HAP-1 (cell line): ENCODE measurements at regions not wholly inside any gene's neighbourhood (a gene's known extent, or its start where the extent isn't known, plus 50 kb on each side); places are given as distances from the start of the nearest gene placed in this dataset.
"Not testable (repeated sequence)": the region's sequence is repeated elsewhere in the genome, so short reads cannot be mapped to it uniquely, and the experiment has no call there.

Source experiments
- DNase-seq, 2 experiments: peaks; one replicate each; pipeline ENCODE4 v3.0.0-alpha.2; 2016 to 2020; ENCODE audit warnings: low spot score in 2 of 2
- H3K27me3 ChIP-seq: fragments of 250-450 bp; sonication (Bioruptor Pico); 2 replicates; pipeline ENCODE4 v1.5.1; 2020; ENCODE audit warnings: low read depth, mild to moderate bottlenecking, moderate library complexity
- H3K36me3 ChIP-seq: fragments of 250-450 bp; sonication (Bioruptor Pico); replicated peaks from 2 replicates; pipeline ENCODE4 v1.5.1; 2020; ENCODE audit warnings: mild to moderate bottlenecking
- H3K4me1 ChIP-seq: fragments of 250-450 bp; sonication (Bioruptor Pico); 2 replicates; pipeline ENCODE4 v1.5.1; 2020; ENCODE audit warnings: mild to moderate bottlenecking
- H3K4me3 ChIP-seq: fragments of 250-450 bp; sonication (Bioruptor Pico); 2 replicates; pipeline ENCODE4 v1.5.1; 2020; ENCODE audit warnings: mild to moderate bottlenecking, moderate library complexity
- H3K9me3 ChIP-seq: fragments of 250-450 bp; sonication (Bioruptor Pico); 2 replicates; pipeline ENCODE4 v1.5.1; 2020; ENCODE audit warnings: mild to moderate bottlenecking, moderate library complexity
- in situ Hi-C: fragments of 300-500 bp; cut with MboI; formaldehyde crosslinking; loops from 3 replicates; pipeline ENCODE4 v1.14.3; 2020; ENCODE audit warnings: low sequenced_read_pairs, inconsistent platforms, mixed read lengths

DNA sequence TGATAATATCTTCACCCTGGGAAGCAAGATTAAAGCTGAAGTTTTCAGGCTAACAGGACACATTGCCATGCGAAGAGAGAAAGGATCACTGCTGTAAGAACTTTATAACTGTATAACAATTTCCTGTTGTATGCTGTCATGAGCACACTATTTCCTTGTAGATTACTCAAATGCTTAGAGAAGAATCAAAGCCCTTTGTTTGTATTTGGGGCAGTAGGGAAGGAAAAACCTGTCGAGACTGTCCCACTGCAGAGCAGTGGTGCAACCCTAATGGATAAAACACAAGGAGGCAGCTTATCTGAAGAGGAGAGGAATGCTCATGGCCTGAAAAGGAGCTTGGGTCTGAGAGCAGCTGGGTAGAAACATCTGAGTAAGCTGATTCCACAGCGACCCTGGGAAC, 327.7 kb upstream of the NPSR1 start:
- H3K27me3 ChIP-seq: no peaks in the 10 kb centered on the region
- no peaks in the 10 kb centered on the region for H3K36me3 ChIP-seq
- H3K4me3 ChIP-seq: no peak overlapping the region
- DNase-seq: no peak
- H3K4me1 ChIP-seq: no peaks in the 10 kb centered on the region
- no peaks in the 10 kb centered on the region for H3K9me3 ChIP-seq
- in situ Hi-C loops: no loop called here

DNA sequence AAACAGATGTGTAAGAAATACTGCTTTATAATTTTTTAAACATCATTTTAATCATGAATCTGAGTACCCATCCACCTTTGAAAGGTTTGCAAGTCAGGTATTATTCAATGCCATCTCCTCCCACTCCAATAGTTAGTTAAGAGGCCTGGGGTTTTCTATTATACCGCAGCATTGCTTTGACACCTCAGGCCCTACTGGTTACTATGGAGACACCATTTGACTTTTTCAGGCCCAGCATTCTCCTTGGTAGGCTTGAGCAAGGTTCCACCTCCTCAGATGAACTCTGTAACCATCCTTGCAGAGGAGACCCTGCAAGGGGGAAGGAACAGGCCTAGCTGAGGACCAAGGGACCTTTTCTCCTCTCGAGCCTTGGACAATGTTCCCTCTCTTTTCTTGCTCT, 326.9 kb upstream of the NPSR1 start:
- DNase-seq: no peak
- H3K27me3 ChIP-seq: no peaks in the 10 kb centered on the region
- H3K4me3 ChIP-seq: no peak overlapping the region
- H3K36me3 ChIP-seq: no peaks in the 10 kb centered on the region
- no peaks in the 10 kb centered on the region for H3K4me1 ChIP-seq
- in situ Hi-C loops: no loop called here
- H3K9me3 ChIP-seq: no peaks in the 10 kb centered on the region

DNA sequence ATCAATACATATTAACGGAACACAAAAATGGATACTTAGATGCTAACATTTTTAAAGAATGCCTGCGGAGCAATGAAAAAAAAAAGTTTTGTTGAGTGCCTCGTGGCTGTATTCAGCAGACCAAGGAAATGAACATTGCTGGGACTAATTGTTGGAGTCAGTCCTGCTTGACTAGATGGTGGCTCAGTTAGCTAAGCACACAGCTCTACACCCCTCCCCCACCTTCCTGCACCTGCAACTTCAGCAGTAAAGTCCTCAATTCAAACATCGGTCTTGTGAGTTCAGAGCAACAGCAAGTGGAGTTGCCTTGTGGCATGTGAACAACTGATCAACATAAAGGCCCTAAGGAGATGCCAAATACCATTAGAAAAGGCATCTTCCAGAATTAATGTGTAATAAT, 326.0 kb upstream of the NPSR1 start:
- no peaks in the 10 kb centered on the region for H3K4me1 ChIP-seq
- no peaks in the 10 kb centered on the region for H3K9me3 ChIP-seq
- H3K27me3 ChIP-seq: no peaks in the 10 kb centered on the region
- no peak overlapping the region for H3K4me3 ChIP-seq
- H3K36me3 ChIP-seq: no peaks in the 10 kb centered on the region
- in situ Hi-C loops: no loop called here
- DNase-seq: no peak

GRCh38 chr7:34333184-34333583, 324.8 kb upstream of the NPSR1 start:
- Histone ChIP-seq H3K27me3 (no peaks in the 10 kb centered on the region), H3K4me3 (no peak overlapping the region), H3K9me3 (no peaks in the 10 kb centered on the region), H3K4me1 (no peaks in the 10 kb centered on the region), H3K36me3 (no peaks in the 10 kb centered on the region)
- no peak for DNase-seq
- in situ Hi-C loops: no loop called here

DNA sequence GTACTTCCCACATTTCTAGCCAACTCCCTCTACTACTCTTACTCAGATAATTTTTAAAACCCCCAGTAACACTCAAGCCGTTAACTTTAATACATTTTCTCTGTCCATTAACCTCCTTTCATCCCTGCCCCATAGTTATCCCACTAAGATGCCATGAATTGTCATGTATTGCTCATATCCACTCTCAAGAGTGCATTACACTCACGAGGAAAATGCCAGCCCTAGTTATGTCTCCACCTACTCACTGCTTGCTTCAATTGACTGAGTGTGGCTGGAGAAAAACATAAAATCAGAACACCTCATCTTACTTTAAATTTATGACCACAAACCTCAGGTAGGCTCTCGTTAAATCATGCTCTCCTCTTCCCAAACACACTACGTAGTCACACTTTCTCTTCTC, 324.1 kb upstream of the NPSR1 start:
- DNase-seq: no peak
- Histone ChIP-seq H3K9me3 (no peaks in the 10 kb centered on the region), H3K4me3 (no peak overlapping the region), H3K36me3 (no peaks in the 10 kb centered on the region), H3K27me3 (no peaks in the 10 kb centered on the region), H3K4me1 (no peaks in the 10 kb centered on the region)
- in situ Hi-C loops: no loop called here

GRCh38 chr7:34337163-34337562, 320.9 kb upstream of the NPSR1 start:
- Histone ChIP-seq H3K27me3 (no peaks in the 10 kb centered on the region), H3K9me3 (no peaks in the 10 kb centered on the region), H3K36me3 (no peaks in the 10 kb centered on the region), H3K4me1 (no peaks in the 10 kb centered on the region), H3K4me3 (no peak overlapping the region)
- in situ Hi-C loops: no loop called here
- no peak for DNase-seq

- no peaks in the 10 kb centered on the region for H3K4me1 ChIP-seq
- H3K4me3 ChIP-seq: no peak overlapping the region
- in situ Hi-C loops: no loop called here
- no peak for DNase-seq
- no peaks in the 10 kb centered on the region for H3K9me3 ChIP-seq
- no peaks in the 10 kb centered on the region for H3K27me3 ChIP-seq
- no peaks in the 10 kb centered on the region for H3K36me3 ChIP-seq
Measured at GRCh38 chr7:34338961-34339526, 319.0 kb upstream of the NPSR1 start.

- H3K4me1 ChIP-seq: no peaks in the 10 kb centered on the region
- H3K9me3 ChIP-seq: no peaks in the 10 kb centered on the region
- H3K4me3 ChIP-seq: no peak overlapping the region
- no peaks in the 10 kb centered on the region for H3K27me3 ChIP-seq
- H3K36me3 ChIP-seq: no peaks in the 10 kb centered on the region
- DNase-seq: no peak
- in situ Hi-C loops: no loop called here
Measured at GRCh38 chr7:34341326-34341725, 316.7 kb upstream of the NPSR1 start.

DNA sequence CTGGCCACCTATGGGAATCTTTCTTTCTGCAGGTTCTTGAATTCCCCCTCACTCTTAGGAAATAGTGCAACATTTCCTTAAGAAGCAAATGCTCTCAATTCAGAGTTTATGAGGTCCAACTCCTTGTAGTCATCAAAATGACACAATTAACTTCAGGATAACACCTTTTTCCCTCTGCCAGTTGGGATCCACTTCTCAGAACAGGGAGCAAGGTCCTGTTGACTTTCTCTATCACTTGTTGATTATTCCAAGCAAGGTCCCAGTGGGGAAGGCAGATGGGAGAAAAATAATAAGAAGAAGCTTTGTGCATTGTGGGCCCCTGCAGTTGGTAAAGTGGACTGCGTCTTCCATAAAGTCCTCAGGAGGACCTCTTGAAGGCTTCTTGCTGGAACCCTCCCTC, 315.6 kb upstream of the NPSR1 start:
- H3K4me3 ChIP-seq: no peak overlapping the region
- H3K4me1 ChIP-seq: no peaks in the 10 kb centered on the region
- H3K36me3 ChIP-seq: no peaks in the 10 kb centered on the region
- DNase-seq: no peak
- H3K27me3 ChIP-seq: no peaks in the 10 kb centered on the region
- in situ Hi-C loops: no loop called here
- H3K9me3 ChIP-seq: no peaks in the 10 kb centered on the region

DNA sequence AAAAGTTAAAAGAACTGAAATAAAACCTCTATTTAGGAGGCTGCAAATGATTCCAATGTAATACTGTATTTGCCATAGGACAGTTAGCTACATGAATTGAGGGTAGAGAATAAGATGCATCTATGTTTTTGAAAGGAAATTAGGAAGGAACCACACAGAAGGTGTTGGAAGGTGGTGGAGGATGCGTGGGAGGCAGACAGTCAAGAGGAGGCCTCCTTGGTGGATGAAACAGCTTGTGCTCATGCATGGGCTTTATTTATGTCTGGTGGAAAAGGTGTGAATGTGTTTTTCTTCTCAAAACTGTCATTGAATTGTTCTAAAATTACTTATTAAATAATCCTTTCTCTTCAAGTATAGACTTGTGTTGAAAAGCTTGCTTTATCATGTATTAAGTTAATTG, 314.4 kb upstream of the NPSR1 start:
- Histone ChIP-seq H3K4me3 (no peak overlapping the region), H3K9me3 (no peaks in the 10 kb centered on the region), H3K4me1 (no peaks in the 10 kb centered on the region), H3K36me3 (no peaks in the 10 kb centered on the region), H3K27me3 (no peaks in the 10 kb centered on the region)
- DNase-seq: no peak
- in situ Hi-C loops: no loop called here

GRCh38 chr7:34354011-34354410, 304.0 kb upstream of the NPSR1 start:
- in situ Hi-C loops: no loop called here
- DNase-seq: no peak

GRCh38 chr7:34354899-34355298, 303.1 kb upstream of the NPSR1 start:
- no peaks in the 10 kb centered on the region for H3K4me1 ChIP-seq
- H3K27me3 ChIP-seq: no peaks in the 10 kb centered on the region
- in situ Hi-C loops: no loop called here
- H3K9me3 ChIP-seq: no peaks in the 10 kb centered on the region
- no peaks in the 10 kb centered on the region for H3K36me3 ChIP-seq
- H3K4me3 ChIP-seq: no peak overlapping the region
- DNase-seq: no peak

More at GRCh38 chr7:34354011-34354410, 304.0 kb upstream of the NPSR1 start:
- Histone ChIP-seq H3K4me3 (no peak overlapping the region), H3K27me3 (no peaks in the 10 kb centered on the region), H3K4me1 (no peaks in the 10 kb centered on the region), H3K36me3 (no peaks in the 10 kb centered on the region), H3K9me3 (no peaks in the 10 kb centered on the region)

- Histone ChIP-seq H3K9me3 (no peaks in the 10 kb centered on the region), H3K4me3 (no peak overlapping the region), H3K27me3 (no peaks in the 10 kb centered on the region), H3K4me1 (no peaks in the 10 kb centered on the region), H3K36me3 (no peaks in the 10 kb centered on the region)
- peak in 1 of 2 experiments; percentile 13 for DNase-seq
- in situ Hi-C loops: no loop called here
Measured at GRCh38 chr7:34357068-34357467, 300.9 kb upstream of the NPSR1 start.

GRCh38 chr7:34357946-34358345, 300.1 kb upstream of the NPSR1 start:
- H3K4me3 ChIP-seq: no peak overlapping the region
- in situ Hi-C loops: no loop called here
- no peak for DNase-seq
- H3K36me3 ChIP-seq: no peaks in the 10 kb centered on the region
- no peaks in the 10 kb centered on the region for H3K9me3 ChIP-seq
- H3K4me1 ChIP-seq: no peaks in the 10 kb centered on the region
- no peaks in the 10 kb centered on the region for H3K27me3 ChIP-seq

DNA sequence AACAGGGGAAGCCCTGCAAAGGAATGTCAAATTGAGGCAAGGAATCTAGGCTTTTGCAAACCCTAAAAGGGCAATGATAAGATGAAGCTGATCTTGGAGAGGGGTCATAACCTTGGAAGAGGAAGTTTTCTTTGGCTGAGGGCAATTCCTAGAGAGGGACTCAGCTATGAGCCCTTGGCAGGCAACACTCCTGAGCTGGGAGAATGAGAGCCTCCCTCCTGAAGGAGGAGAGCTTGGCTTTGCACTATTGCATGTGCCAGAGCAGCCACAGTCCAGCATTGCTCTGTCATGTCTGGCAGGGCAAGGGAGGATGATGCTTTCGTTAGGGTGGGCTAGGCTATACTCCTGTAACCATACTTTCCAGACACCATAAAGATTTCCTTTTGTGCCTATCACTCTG, 299.4 kb upstream of the NPSR1 start:
- H3K4me1 ChIP-seq, H3K9me3 ChIP-seq, H3K4me3 ChIP-seq, in situ Hi-C loops, DNase-seq, H3K27me3 ChIP-seq, H3K36me3 ChIP-seq: not testable (repeated sequence)
